ENCODE measurements at regions not wholly inside any gene's neighbourhood (a gene's known extent, or its start where the extent isn't known, plus 50 kb on each side); places are given as distances from the start of the nearest gene placed in this dataset.

- DNase-seq (no peak), ATAC-seq (ENCODE audit: insufficient read depth, low FRiP score) (no peak)
- no peaks in the 10 kb centered on the region for H3K36me3 ChIP-seq (ENCODE audit: control insufficient read depth in 4 of 4, insufficient read depth in 4 of 4, low read length in 4 of 4)
- no peak overlapping the region for H3K9ac ChIP-seq (ENCODE audit: insufficient read depth in 1 of 2, low read length in 2 of 2)
- WGBS, 2 donors: 91 to 93% methylated on average over 8 of the region's 8 CpGs
- no peak overlapping the region for H3K4me3 ChIP-seq
- H3K4me1 ChIP-seq (ENCODE audit: control insufficient read depth in 5 of 5, insufficient read depth in 5 of 5, low read length in 5 of 5): peaks cover 0 to 15% (median 4%) of the 10 kb centered on the region in 5 donors
- H3K9me3 ChIP-seq (ENCODE audit: control insufficient read depth in 4 of 4, insufficient read depth in 3 of 4, low read length in 3 of 4): no peaks in the 10 kb centered on the region
- H3K27me3 ChIP-seq (ENCODE audit: control insufficient read depth in 3 of 3, insufficient read depth in 3 of 3, low read length in 2 of 3): no peaks in the 10 kb centered on the region
- TF ChIP-seq, protein P1, sequence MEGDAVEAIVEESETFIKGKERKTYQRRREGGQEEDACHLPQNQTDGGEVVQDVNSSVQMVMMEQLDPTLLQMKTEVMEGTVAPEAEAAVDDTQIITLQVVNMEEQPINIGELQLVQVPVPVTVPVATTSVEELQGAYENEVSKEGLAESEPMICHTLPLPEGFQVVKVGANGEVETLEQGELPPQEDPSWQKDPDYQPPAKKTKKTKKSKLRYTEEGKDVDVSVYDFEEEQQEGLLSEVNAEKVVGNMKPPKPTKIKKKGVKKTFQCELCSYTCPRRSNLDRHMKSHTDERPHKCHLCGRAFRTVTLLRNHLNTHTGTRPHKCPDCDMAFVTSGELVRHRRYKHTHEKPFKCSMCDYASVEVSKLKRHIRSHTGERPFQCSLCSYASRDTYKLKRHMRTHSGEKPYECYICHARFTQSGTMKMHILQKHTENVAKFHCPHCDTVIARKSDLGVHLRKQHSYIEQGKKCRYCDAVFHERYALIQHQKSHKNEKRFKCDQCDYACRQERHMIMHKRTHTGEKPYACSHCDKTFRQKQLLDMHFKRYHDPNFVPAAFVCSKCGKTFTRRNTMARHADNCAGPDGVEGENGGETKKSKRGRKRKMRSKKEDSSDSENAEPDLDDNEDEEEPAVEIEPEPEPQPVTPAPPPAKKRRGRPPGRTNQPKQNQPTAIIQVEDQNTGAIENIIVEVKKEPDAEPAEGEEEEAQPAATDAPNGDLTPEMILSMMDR (IDR thresholded peaks at IDR 0.05; ENCODE audit: control extremely low read depth, extremely low read depth): no peak
- H3K27ac ChIP-seq (ENCODE audit: low read depth in 1 of 2, low read length in 1 of 2): no peak overlapping the region
These were observed 74.6 kb downstream of the FEM1C start for GRCh38 chr5:115469904-115470516.

GRCh38 chr5:115467628-115468027 is 76.9 kb downstream of the FEM1C start:
- Histone ChIP-seq H3K36me3 (ENCODE audit: control insufficient read depth in 4 of 4, insufficient read depth in 4 of 4, low read length in 4 of 4) (no peaks in the 10 kb centered on the region), H3K4me1 (ENCODE audit: control insufficient read depth in 5 of 5, insufficient read depth in 5 of 5, low read length in 5 of 5) (peaks cover 0 to 15% (median 7%) of the 10 kb centered on the region in 5 donors), H3K4me3 (no peak overlapping the region), H3K27me3 (ENCODE audit: control insufficient read depth in 3 of 3, insufficient read depth in 3 of 3, low read length in 2 of 3) (no peaks in the 10 kb centered on the region), H3K9ac (ENCODE audit: insufficient read depth in 1 of 2, low read length in 2 of 2) (no peak overlapping the region), H3K9me3 (ENCODE audit: control insufficient read depth in 4 of 4, insufficient read depth in 3 of 4, low read length in 3 of 4) (no peaks in the 10 kb centered on the region), H3K27ac (ENCODE audit: low read depth in 1 of 2, low read length in 1 of 2) (no peak overlapping the region)
- TF ChIP-seq, protein P1 (IDR thresholded peaks at IDR 0.05; ENCODE audit: control extremely low read depth, extremely low read depth): no peak
- no peak for ATAC-seq (ENCODE audit: insufficient read depth, low FRiP score)
- DNase-seq: no peak

DNA sequence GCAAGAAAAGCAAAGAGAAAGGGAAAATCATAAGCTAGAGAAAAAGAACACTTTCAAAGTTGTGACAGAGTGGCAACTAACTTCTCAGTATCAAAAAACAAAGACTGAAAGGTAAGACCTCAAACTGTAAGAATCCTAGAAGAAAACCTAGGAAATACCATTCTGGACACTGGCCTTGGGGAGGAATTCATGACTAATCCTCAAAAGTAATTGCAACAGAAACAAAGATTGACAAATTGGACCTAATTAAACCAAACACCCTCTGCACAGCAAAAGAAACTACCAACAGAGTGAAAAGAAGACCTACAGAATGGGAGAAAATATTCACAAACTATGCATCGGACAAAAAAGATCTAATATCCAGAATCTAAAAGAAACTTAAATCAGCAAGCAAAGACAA is 79.1 kb downstream of the FEM1C start:
- H3K4me1 ChIP-seq (ENCODE audit: control insufficient read depth in 5 of 5, insufficient read depth in 5 of 5, low read length in 5 of 5): peaks cover 0 to 9% (median 3%) of the 10 kb centered on the region in 5 donors
- no peak overlapping the region for H3K9ac ChIP-seq (ENCODE audit: insufficient read depth in 1 of 2, low read length in 2 of 2)
- TF ChIP-seq, protein P1 (IDR thresholded peaks at IDR 0.05; ENCODE audit: control extremely low read depth, extremely low read depth): no peak

GRCh38 chr5:115463983-115464382 is 80.6 kb downstream of the FEM1C start:
- no peak for ATAC-seq (ENCODE audit: insufficient read depth, low FRiP score)
- no peak overlapping the region for H3K9ac ChIP-seq (ENCODE audit: insufficient read depth in 1 of 2, low read length in 2 of 2)
- H3K27me3 ChIP-seq (ENCODE audit: control insufficient read depth in 3 of 3, insufficient read depth in 3 of 3, low read length in 2 of 3): no peaks in the 10 kb centered on the region
- no peaks in the 10 kb centered on the region for H3K9me3 ChIP-seq (ENCODE audit: control insufficient read depth in 4 of 4, insufficient read depth in 3 of 4, low read length in 3 of 4)
- 70 to 93% methylated on average over 1 of the region's 1 CpG for WGBS, 2 donors
- H3K4me3 ChIP-seq: no peak overlapping the region
- peak in 2 of 3 donors; percentile 48 to 61 for DNase-seq
- H3K36me3 ChIP-seq (ENCODE audit: control insufficient read depth in 4 of 4, insufficient read depth in 4 of 4, low read length in 4 of 4): no peaks in the 10 kb centered on the region
- TF ChIP-seq, protein P1 (IDR thresholded peaks at IDR 0.05; ENCODE audit: control extremely low read depth, extremely low read depth): no peak
- H3K4me1 ChIP-seq (ENCODE audit: control insufficient read depth in 5 of 5, insufficient read depth in 5 of 5, low read length in 5 of 5): peaks cover 3 to 16% (median 3%) of the 10 kb centered on the region in 5 donors
- H3K27ac ChIP-seq (ENCODE audit: low read depth in 1 of 2, low read length in 1 of 2): no peak overlapping the region

More for the DNA sequence above, 79.1 kb downstream of the FEM1C start:
- DNase-seq (no peak), ATAC-seq (ENCODE audit: insufficient read depth, low FRiP score) (no peak)
- no peak overlapping the region for H3K4me3 ChIP-seq
- H3K27ac ChIP-seq (ENCODE audit: low read depth in 1 of 2, low read length in 1 of 2): no peak overlapping the region
- H3K36me3 ChIP-seq (ENCODE audit: control insufficient read depth in 4 of 4, insufficient read depth in 4 of 4, low read length in 4 of 4): no peaks in the 10 kb centered on the region
- H3K9me3 ChIP-seq (ENCODE audit: control insufficient read depth in 4 of 4, insufficient read depth in 3 of 4, low read length in 3 of 4): no peaks in the 10 kb centered on the region
- WGBS, 2 donors: 93 to 95% methylated on average over 1 of the region's 1 CpG
- no peaks in the 10 kb centered on the region for H3K27me3 ChIP-seq (ENCODE audit: control insufficient read depth in 3 of 3, insufficient read depth in 3 of 3, low read length in 2 of 3)
